K562 (cell line): ENCODE measurements at regions not wholly inside any gene's neighbourhood (a gene's known extent, or its start where the extent isn't known, plus 50 kb on each side); places are given as distances from the start of the nearest gene placed in this dataset.

Source experiments
- ATAC-seq: fragments of 200-7000 bp; cut with Tn5 transposase; 3 replicates; pipeline ENCODE4 v1.9.1; 2020; ENCODE audit warnings: moderate library complexity
- BruUV-seq: library from RNA; stranded (reverse); fragments of 400-500 nt; replicated peaks from 2 replicates; lab custom pipeline; 2021; lab: Mats Ljungman, UMichigan
- CTCF ChIA-PET: fragments of 300-600 bp; formaldehyde crosslinking; extraction: SDS; loops from one replicate; lab custom pipeline; 2021; ENCODE audit warnings: low intra/inter-chr PET ratio; lab: Yijun Ruan, JAX
- POLR2A ChIA-PET: fragments of 300-600, 350-650 bp; sonication (Branson Sonifier 250); formaldehyde crosslinking; extraction: SDS; loops from one replicate; lab custom pipeline; 2021; ENCODE audit warnings: antibody characterized with exemption, inconsistent platforms; lab: Yijun Ruan, JAX
- DNase-seq, 4 experiments: peaks; one replicate each; pipeline versions ENCODE4 v3.0.0 to v3.0.0-alpha.2; 2011 to 2018; ENCODE audit warnings: low spot score in 3 of 4, mixed read lengths in 3 of 4; ENCODE audit errors: extremely low read depth in 1 of 4
- FAIRE-seq: peaks from 2 replicates; lab custom pipeline; 2011; peaks lifted over from hg19 to GRCh38; lab: Jason Lieb, UNC
- H2AFZ ChIP-seq: 2 replicates; pipeline ENCODE4 v1.6.0; 2011; ENCODE audit warnings: low read depth, low read length, control low read depth, inconsistent platforms
- H3K27ac ChIP-seq: fragments of 200-600 bp; 3 replicates; pipeline ENCODE4 v1.8.0; 2011; ENCODE audit warnings: low read depth, mild to moderate bottlenecking, control low read depth, inconsistent platforms, low read length, moderate library complexity, mixed read lengths; ENCODE audit errors: extremely low read depth
- H3K27me3 ChIP-seq, 2 experiments: fragments of 300-600 bp in 1 of 2; 2 replicates in 1 of 2; 3 replicates in 1 of 2; pipeline versions ENCODE4 v1.6.0 to v1.8.0; 2011; ENCODE audit warnings: inconsistent platforms in 2 of 2, low read length in 2 of 2, mild to moderate bottlenecking in 1 of 2, mixed read lengths in 1 of 2, moderate library complexity in 1 of 2; ENCODE audit not compliant: control insufficient read depth in 2 of 2, insufficient read depth in 2 of 2
- H3K36me3 ChIP-seq: fragments of 300-600 bp; 3 replicates; pipeline ENCODE4 v1.8.0; 2011; ENCODE audit warnings: mild to moderate bottlenecking, low read length, inconsistent platforms; ENCODE audit not compliant: control insufficient read depth, insufficient read depth
- H3K4me1 ChIP-seq, 2 experiments: fragments of 200-600 bp in 1 of 2; replicated peaks in 1 of 2; 2 replicates in 1 of 2; 3 replicates in 1 of 2; pipeline versions ENCODE4 v1.5.1 to v1.8.0; 2011; ENCODE audit warnings: inconsistent platforms in 2 of 2, low read length in 2 of 2, mild to moderate bottlenecking in 1 of 2, mixed read lengths in 1 of 2, moderate library complexity in 1 of 2; ENCODE audit not compliant: control insufficient read depth in 2 of 2, insufficient read depth in 2 of 2
- H3K4me2 ChIP-seq: 2 replicates; pipeline ENCODE4 v1.6.1; 2011; ENCODE audit warnings: low read length, control low read depth, inconsistent platforms, mixed read lengths; ENCODE audit not compliant: insufficient read depth
- H3K4me3 ChIP-seq: fragments of 200-600 bp; sonication (generic), shearing (Covaris generic); 2 replicates; pipeline ENCODE4 v1.5.1; 2016; ENCODE audit warnings: control low read depth, inconsistent platforms
- H3K79me2 ChIP-seq: fragments of 200-600 bp; 3 replicates; pipeline ENCODE4 v1.8.0; 2011; ENCODE audit warnings: low read length, inconsistent platforms; ENCODE audit not compliant: control insufficient read depth, insufficient read depth
- H3K9ac ChIP-seq, 2 experiments: 2 replicates each; pipeline versions ENCODE4 v1.6.0 to v1.6.1; 2011; ENCODE audit warnings: low read depth in 2 of 2, low read length in 2 of 2, control low read depth in 1 of 2, inconsistent platforms in 1 of 2, mild to moderate bottlenecking in 1 of 2, mixed read lengths in 1 of 2; ENCODE audit not compliant: insufficient read depth in 1 of 2
- H3K9me1 ChIP-seq: one replicate; pipeline ENCODE4 v1.6.0; 2011; ENCODE audit warnings: inconsistent platforms, mild to moderate bottlenecking, low read length, moderate library complexity; ENCODE audit not compliant: control insufficient read depth, insufficient read depth
- H3K9me3 ChIP-seq: replicated peaks from 2 replicates; pipeline ENCODE4 v1.5.1; 2011; ENCODE audit warnings: low read depth, low read length, inconsistent platforms; ENCODE audit not compliant: control insufficient read depth, insufficient read depth
- H4K20me1 ChIP-seq: replicated peaks from 2 replicates; pipeline ENCODE4 v1.6.1; 2011; ENCODE audit warnings: low read length, inconsistent platforms, mixed read lengths; ENCODE audit not compliant: control insufficient read depth, insufficient read depth
- BHLHE40 ChIP-seq: IDR thresholded peaks from 2 replicates; pipeline ENCODE4 v1.6.1; 2011; ENCODE audit warnings: low read length, improper control_type of control experiment
- EP300 ChIP-seq: IDR thresholded peaks from 2 replicates; pipeline ENCODE4 v1.6.1; 2012; ENCODE audit warnings: low read length, improper control_type of control experiment
- MCM7 ChIP-seq, 2 experiments: fragments of 450-650 bp; IDR thresholded peaks; 2 replicates each; pipeline ENCODE4 v1.6.1; 2016 to 2018
- PHB2 ChIP-seq: fragments of 450-650 bp; IDR thresholded peaks from 2 replicates; pipeline ENCODE4 v1.6.1; 2017; ENCODE audit warnings: low read depth
- RBM14 ChIP-seq: fragments of 200-400 bp; formaldehyde crosslinking; IDR thresholded peaks from 2 replicates; pipeline ENCODE4 v1.6.1; 2018; ENCODE audit warnings: low read depth, mild to moderate bottlenecking, low read length, moderate library complexity, borderline replicate concordance; ENCODE audit not compliant: insufficient read depth
- SMC3 ChIP-seq: conservative IDR thresholded peaks from 2 replicates; pipeline ENCODE4 v1.6.1; 2011; ENCODE audit warnings: low read depth, low read length, improper control_type of control experiment; ENCODE audit not compliant: insufficient read depth
- ZNF143 ChIP-seq: sonication (generic); formaldehyde crosslinking; IDR thresholded peaks from 2 replicates; pipeline ENCODE4 v1.9.0; 2022; ENCODE audit warnings: mild to moderate bottlenecking, missing genetic modification reagents
- WGBS: fragments of 100-300 bp; shearing (Covaris generic); methylation state at CpG from one replicate; pipeline ENCODE4 v1.1.6; 2016; ENCODE audit warnings: low coverage, mixed read lengths; ENCODE audit not compliant: insufficient coverage; ENCODE audit errors: missing lambda C conversion rate; 5-methylcytosine and 5-hydroxymethylcytosine counted together
- in situ Hi-C: fragments of 300-500 bp; cut with MboI; formaldehyde crosslinking; loops from 4 replicates; pipeline ENCODE4 v1.15.0; 2018; ENCODE audit warnings: inconsistent platforms, mixed read lengths
- intact Hi-C: fragments of 100-400 bp; cut with micrococcal nuclease; formaldehyde crosslinking; loops from 2 replicates; pipeline ENCODE4 v1.14.2; 2022

DNA sequence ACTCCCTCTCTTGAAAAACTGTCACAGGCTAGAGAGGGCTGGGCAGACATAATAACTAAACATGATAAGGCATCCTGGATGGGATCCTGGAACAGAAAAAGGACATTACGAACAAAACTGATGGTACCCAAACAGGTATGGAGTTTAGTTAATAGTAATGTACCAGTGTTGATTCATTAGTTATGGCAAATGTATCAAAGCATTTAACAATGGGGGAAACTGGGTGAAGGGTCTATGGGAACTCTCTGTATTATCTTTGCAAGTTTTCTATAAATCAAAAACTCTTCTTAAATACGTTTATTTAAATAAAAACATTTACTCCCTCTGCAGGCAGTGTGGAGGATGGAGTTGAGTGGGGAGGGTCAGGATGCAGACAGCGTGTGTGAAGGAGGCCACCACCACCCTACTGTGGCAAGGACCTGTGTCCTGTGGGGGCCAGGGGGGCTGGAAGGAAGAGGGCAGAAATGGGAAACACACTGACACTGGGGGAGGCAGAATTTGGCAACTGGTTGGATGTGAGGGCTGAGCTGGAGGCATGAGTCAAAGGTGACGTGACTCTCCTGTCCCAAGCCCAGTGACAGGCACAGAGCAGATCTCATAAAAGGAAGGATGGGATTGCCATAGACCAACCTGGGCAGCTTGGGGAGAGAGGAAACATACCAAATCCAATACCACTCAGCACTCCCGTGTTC lies 59.6 kb upstream of the ITGA11 start:
- H3K4me2 ChIP-seq: no peak overlapping the region
- H2AFZ ChIP-seq: no peak overlapping the region
- H3K27ac ChIP-seq: no peak overlapping the region
- no peak overlapping the region for H3K9ac ChIP-seq
- no peak overlapping the region for H3K4me3 ChIP-seq
- H3K79me2 ChIP-seq: no peaks in the 10 kb centered on the region
- no peak for FAIRE-seq
- 2% methylated on average over 5 of the region's 5 CpGs for WGBS
- no peak for TF ChIP-seq PHB2
- no peak for TF ChIP-seq ZNF143 (CRISPR knock-in tag)
- TF ChIP-seq SMC3: no peak
- TF ChIP-seq BHLHE40: no peak
- TF ChIP-seq RBM14: no peak
- no peak for TF ChIP-seq MCM7 (IDR thresholded peaks at IDR 0.05)
- no peak for TF ChIP-seq EP300
- intact Hi-C loops: no loop called here
- no peak for DNase-seq
- no peaks in the 10 kb centered on the region; a peak in 1 of 5 replicates for H3K4me1 ChIP-seq
- no peaks in the 10 kb centered on the region for H3K9me3 ChIP-seq
- ChIA-PET POLR2A (no interaction called here), CTCF (no interaction called here)
- no peaks in the 10 kb centered on the region for H3K9me1 ChIP-seq
- in situ Hi-C loops: no loop called here
- no TSS peak for BruUV-seq
- H3K36me3 ChIP-seq: no peaks in the 10 kb centered on the region
- H4K20me1 ChIP-seq: no peaks in the 10 kb centered on the region; the same call in 1 of the 2 replicates
- H3K27me3 ChIP-seq: peaks cover 9 to 11% of the 10 kb centered on the region in 2 experiments; a peak in 3 of 5 replicates
- ATAC-seq: no peak
